ENCODE measurements at regions not wholly inside any gene's neighbourhood (a gene's known extent, or its start where the extent isn't known, plus 50 kb on each side); places are given as distances from the start of the nearest gene placed in this dataset.

- ChIA-PET POLR2A (ENCODE audit: partially characterized antibody) (no interaction called here), CTCF (ENCODE audit: partially characterized antibody) (interaction anchor here (1.4 kb wide), 1 partner anchor 21 kb away, joined by 4 read pairs; no protein-coding TSS in a partner anchor)
- no peak overlapping the region for H3K4me3 ChIP-seq (ENCODE audit: extremely low read depth in 1 of 4, insufficient read depth in 2 of 4, low read depth in 3 of 4, low read length in 4 of 4)
- H2BK120ac ChIP-seq (replicated peaks; ENCODE audit: low read depth, low read length), result no peak overlapping the region
- H2BK20ac ChIP-seq (ENCODE audit: low read length), result no peak overlapping the region
- no peak overlapping the region for H4K91ac ChIP-seq (replicated peaks; ENCODE audit: insufficient read length, low read length)
- H2AK5ac ChIP-seq (ENCODE audit: low read depth, low read length), result no peak overlapping the region
- DNase-seq (ENCODE audit: low read depth in 1 of 2, low spot score in 2 of 2), result no peak
- H3K4me2 ChIP-seq (ENCODE audit: insufficient read depth in 1 of 2, low read depth in 2 of 2, low read length in 2 of 2), result no peak overlapping the region
- H2AFZ ChIP-seq (ENCODE audit: low read length), result no peak overlapping the region
- H3K56ac ChIP-seq (replicated peaks; ENCODE audit: insufficient read length, low read depth, low read length), result no peak overlapping the region
- H3K79me2 ChIP-seq (ENCODE audit: control insufficient read depth in 1 of 2, insufficient read depth in 2 of 2, low read length in 2 of 2), result no peaks in the 10 kb centered on the region
- H3K14ac ChIP-seq (ENCODE audit: insufficient read length), result no peak overlapping the region
- TF ChIP-seq CBX8 (IDR thresholded peaks at IDR 0.05; ENCODE audit: borderline replicate concordance, low read depth, low read length), result no peak
- H4K5ac ChIP-seq (ENCODE audit: insufficient read length, low read depth, low read length), result no peak overlapping the region
- H3K9me3 ChIP-seq (ENCODE audit: insufficient read depth in 2 of 2, low read depth in 1 of 2, low read length in 1 of 2), result peaks cover 6 to 10% of the 10 kb centered on the region in 2 experiments; a peak in 2 of 4 replicates
- H4K8ac ChIP-seq (ENCODE audit: extremely low read depth, insufficient read depth, low read length), result no peak overlapping the region
- 88% methylated on average over 3 of the region's 3 CpGs; no CpG with 5 or more reads in 1 of the 2 experiments for WGBS, 2 experiments (ENCODE audit: extremely low coverage in 1 of 2, insufficient coverage in 1 of 2, insufficient read length in 1 of 2, insufficient replicate concordance in 2 of 2, low coverage in 1 of 2, low lambda C conversion rate in 2 of 2, missing lambda C conversion rate in 1 of 2)
- no peak overlapping the region for H2BK5ac ChIP-seq (ENCODE audit: low read depth, low read length)
- no peak overlapping the region for H2BK15ac ChIP-seq (ENCODE audit: low read length)
- no peaks in the 10 kb centered on the region for H3K36me3 ChIP-seq (ENCODE audit: control insufficient read depth in 2 of 4, insufficient read depth in 4 of 4, low read length in 3 of 4)
- no peak overlapping the region for H2BK12ac ChIP-seq (ENCODE audit: low read depth, low read length)
- H3K23ac ChIP-seq (ENCODE audit: insufficient read length), result no peak overlapping the region
- H3K4me1 ChIP-seq (replicated peaks in 1 of 4; ENCODE audit: control insufficient read depth in 3 of 4, insufficient read depth in 4 of 4, low read length in 3 of 4), result no peaks in the 10 kb centered on the region
- no peaks in the 10 kb centered on the region for H3K79me1 ChIP-seq (ENCODE audit: low read depth, low read length)
- no peaks in the 10 kb centered on the region for H4K20me1 ChIP-seq (replicated peaks in 1 of 2; ENCODE audit: control insufficient read depth in 1 of 2, insufficient read depth in 2 of 2, low read length in 2 of 2)
- H3K27me3 ChIP-seq (replicated peaks in 1 of 4; ENCODE audit: control insufficient read depth in 3 of 4, extremely low read depth in 1 of 4, insufficient read depth in 3 of 4, low read length in 3 of 4), result no peaks in the 10 kb centered on the region
- no peaks in the 10 kb centered on the region; the same call in 1 of the 2 replicates for H3K23me2 ChIP-seq (ENCODE audit: low read depth, low read length)
- H3K27ac ChIP-seq (ENCODE audit: low read depth, low read length), result no peak overlapping the region
- no peak overlapping the region for H3K9ac ChIP-seq (replicated peaks in 1 of 4; ENCODE audit: extremely low read depth in 1 of 4, low read depth in 3 of 4, low read length in 3 of 4)
- H3K18ac ChIP-seq (ENCODE audit: extremely low read depth, low read length), result no peak overlapping the region
- no peak overlapping the region for H3K4ac ChIP-seq (replicated peaks; ENCODE audit: insufficient read length, low read depth, low read length)
- no peak for FAIRE-seq
Observed at GRCh38 chr12:84150201-84150600, 762.4 kb downstream of the SLC6A15 start.

Data from H1 (cell line).